Central memory CD4-positive, alpha-beta T cell (primary cell): ENCODE measurements at regions not wholly inside any gene's neighbourhood (a gene's known extent, or its start where the extent isn't known, plus 50 kb on each side); places are given as distances from the start of the nearest gene placed in this dataset.

Experiments
- DNase-seq: peaks from one replicate; pipeline ENCODE4 v3.0.0; 2022

- no peak for DNase-seq
Observed at GRCh38 chr21:36555199-36555800, 75.4 kb upstream of the CLDN14 start.

GRCh38 chr21:36557316-36557715 lies 77.4 kb upstream of the CLDN14 start:
- DNase-seq, result no peak

- no peak for DNase-seq
Observed at GRCh38 chr21:36560933-36561575, 81.1 kb upstream of the CLDN14 start.

GRCh38 chr21:36563341-36563926 lies 83.5 kb upstream of the CLDN14 start:
- no peak for DNase-seq

GRCh38 chr21:36564647-36565046 lies 84.7 kb upstream of the CLDN14 start:
- DNase-seq, result no peak

GRCh38 chr21:36565540-36565939 lies 85.6 kb upstream of the CLDN14 start:
- no peak for DNase-seq

- DNase-seq, result no peak
Observed at GRCh38 chr21:36566644-36567043, 86.7 kb upstream of the CLDN14 start.

- no peak for DNase-seq
Observed at GRCh38 chr21:36567216-36567885, 87.4 kb upstream of the CLDN14 start.

GRCh38 chr21:36569511-36569910 lies 89.6 kb upstream of the CLDN14 start:
- no peak for DNase-seq

GRCh38 chr21:36571556-36571955 lies 91.6 kb upstream of the CLDN14 start:
- DNase-seq, result no peak

GRCh38 chr21:36572039-36572438 lies 92.1 kb upstream of the CLDN14 start:
- no peak for DNase-seq

- no peak for DNase-seq
Observed at GRCh38 chr21:36575306-36575705, 95.4 kb upstream of the CLDN14 start.

- no peak for DNase-seq
Observed at GRCh38 chr21:36576441-36576840, 96.5 kb upstream of the CLDN14 start.

GRCh38 chr21:36579898-36580297 lies 100.0 kb upstream of the CLDN14 start:
- DNase-seq, result no peak

GRCh38 chr21:36582271-36582670 lies 102.3 kb upstream of the CLDN14 start:
- DNase-seq, result no peak

- no peak for DNase-seq
Observed at GRCh38 chr21:36583591-36583990, 103.7 kb upstream of the CLDN14 start.

- DNase-seq, result no peak
Observed at GRCh38 chr21:36584980-36585940, 105.3 kb upstream of the CLDN14 start.

GRCh38 chr21:36587388-36587787 lies 107.5 kb upstream of the CLDN14 start:
- no peak for DNase-seq

GRCh38 chr21:36589352-36589971 lies 109.5 kb upstream of the SIM2 start:
- DNase-seq, result no peak

GRCh38 chr21:36591326-36591970 lies 107.5 kb upstream of the SIM2 start:
- DNase-seq, result no peak

GRCh38 chr21:36596174-36596573 lies 102.7 kb upstream of the SIM2 start:
- no peak for DNase-seq

GRCh38 chr21:36601362-36601761 lies 97.6 kb upstream of the SIM2 start:
- no peak for DNase-seq
